SU-DHL-6 (cell line): ENCODE measurements at regions not wholly inside any gene's neighbourhood (a gene's known extent, or its start where the extent isn't known, plus 50 kb on each side); places are given as distances from the start of the nearest gene placed in this dataset.
"Not testable (repeated sequence)": the region's sequence is repeated elsewhere in the genome, so short reads cannot be mapped to it uniquely, and the experiment has no call there.

Experiments used
- CTCF ChIP-seq: fragments of 200-600 bp; sonication (generic); IDR thresholded peaks from one replicate; pipeline ENCODE4 v1.5.1; 2017; ENCODE audit warnings: antibody characterized with exemption, mild to moderate bottlenecking, low read length, moderate library complexity; ENCODE audit not compliant: insufficient read depth, poor library complexity, severe bottlenecking
- EZH2phosphoT487 ChIP-seq: fragments of 200-600 bp; sonication (generic), shearing (Covaris generic); conservative IDR thresholded peaks from 2 replicates; pipeline ENCODE4 v1.6.1; 2018; ENCODE audit warnings: mild to moderate bottlenecking, antibody characterized with exemption, low read length, moderate library complexity, mixed read lengths

DNA sequence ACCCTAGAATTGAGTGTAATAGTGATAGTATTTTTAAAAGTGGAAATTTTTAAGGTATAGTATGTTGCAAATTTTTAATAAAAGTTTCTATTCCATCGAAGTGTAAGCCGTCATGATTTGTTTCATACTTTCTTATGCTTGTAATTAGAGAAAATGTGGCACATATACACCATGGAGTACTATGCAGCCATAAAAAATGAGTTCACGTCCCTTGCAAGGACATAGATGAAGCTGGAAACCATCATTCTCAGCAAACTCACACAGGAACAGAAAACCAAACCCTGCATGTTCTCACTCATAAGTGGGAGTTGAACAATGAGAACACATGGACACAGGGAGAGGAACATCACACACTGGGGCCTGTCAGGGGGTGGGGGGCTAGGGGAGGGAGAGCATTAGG lies 350.9 kb downstream of the UTRN start:
- TF ChIP-seq CTCF, EZH2phosphoT487: not testable (repeated sequence)
